ENCODE measurements at regions not wholly inside any gene's neighbourhood (a gene's known extent, or its start where the extent isn't known, plus 50 kb on each side); places are given as distances from the start of the nearest gene placed in this dataset.

DNA sequence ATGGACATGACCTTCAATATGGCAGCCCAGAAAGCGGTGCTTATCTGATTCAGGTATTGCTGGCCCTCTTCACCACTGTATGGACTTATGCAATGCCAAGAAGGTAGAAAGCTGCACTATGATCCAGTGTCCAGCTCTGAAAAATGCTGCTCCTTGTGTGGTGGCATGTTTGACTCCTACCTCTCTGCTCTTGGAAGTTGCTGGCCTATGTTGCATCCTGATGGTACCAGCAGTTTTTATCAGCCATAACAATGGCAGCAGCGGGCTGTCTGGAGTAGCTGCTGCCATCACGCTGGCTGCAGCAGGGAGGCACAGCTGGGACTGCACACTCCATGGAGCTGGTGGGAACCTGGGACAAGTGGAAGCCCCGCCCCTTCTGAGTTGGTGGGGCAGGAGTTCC, 53.1 kb upstream of the MED9 start (continued):
- TF ChIP-seq ZBTB1 (tag by site-specific recombination; IDR thresholded peaks at IDR 0.05) (no peak), ZBTB20 (tag by site-specific recombination; IDR thresholded peaks at IDR 0.05) (no peak)

DNA sequence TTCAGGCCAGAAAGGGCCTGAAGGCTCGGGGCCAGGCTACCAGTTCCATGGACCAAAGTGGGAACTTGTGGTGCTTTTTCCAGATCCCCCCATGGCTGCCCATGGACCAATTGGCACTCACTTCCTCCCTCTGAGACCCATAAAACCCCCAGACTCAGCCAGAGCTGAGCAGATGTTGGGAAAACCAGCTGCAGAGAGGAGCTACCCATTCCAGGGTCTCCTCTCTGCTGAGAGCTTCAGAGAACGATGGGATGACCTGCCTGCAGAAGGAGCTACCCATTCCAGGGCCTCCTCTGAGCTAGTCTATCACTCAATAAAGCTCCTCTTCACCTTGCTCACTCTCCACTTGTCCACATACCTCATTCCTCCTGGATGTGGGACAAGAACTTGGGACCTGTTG, 52.2 kb upstream of the MED9 start:
- Histone ChIP-seq H3K27ac (ENCODE audit: extremely low read depth, low read depth, low read length) (no peak overlapping the region), H3K36me3 (ENCODE audit: control insufficient read depth in 2 of 2, insufficient read depth in 1 of 2, low read length in 2 of 2) (no peaks in the 10 kb centered on the region), H3K4me3 (ENCODE audit: low read depth, low read length) (no peak overlapping the region), H3K4me1 (ENCODE audit: control insufficient read depth, insufficient read depth, low read length) (no peaks in the 10 kb centered on the region), H3K9me3 (ENCODE audit: control insufficient read depth, insufficient read depth, low read depth, low read length) (no peaks in the 10 kb centered on the region)
- ChIA-PET CTCF (interaction anchor here (0.8 to 1.6 kb wide), 3 partner anchors 11 to 143 kb away, joined by 3 to 5 read pairs (median 5); no protein-coding TSS in a partner anchor), POLR2A (no interaction called here)
- peak; percentile 65 for TF ChIP-seq SCRT2 (tag by site-specific recombination; IDR thresholded peaks at IDR 0.05)
- no peak for TF ChIP-seq ZNF350 (tag by site-specific recombination; IDR thresholded peaks at IDR 0.05)
- peak; percentile 82 for TF ChIP-seq SETDB1 (IDR thresholded peaks at IDR 0.05; ENCODE audit: insufficient read length, low read length)
- no peak for TF ChIP-seq ZSCAN16 (tag by site-specific recombination; IDR thresholded peaks at IDR 0.05)
- TF ChIP-seq, protein P1, sequence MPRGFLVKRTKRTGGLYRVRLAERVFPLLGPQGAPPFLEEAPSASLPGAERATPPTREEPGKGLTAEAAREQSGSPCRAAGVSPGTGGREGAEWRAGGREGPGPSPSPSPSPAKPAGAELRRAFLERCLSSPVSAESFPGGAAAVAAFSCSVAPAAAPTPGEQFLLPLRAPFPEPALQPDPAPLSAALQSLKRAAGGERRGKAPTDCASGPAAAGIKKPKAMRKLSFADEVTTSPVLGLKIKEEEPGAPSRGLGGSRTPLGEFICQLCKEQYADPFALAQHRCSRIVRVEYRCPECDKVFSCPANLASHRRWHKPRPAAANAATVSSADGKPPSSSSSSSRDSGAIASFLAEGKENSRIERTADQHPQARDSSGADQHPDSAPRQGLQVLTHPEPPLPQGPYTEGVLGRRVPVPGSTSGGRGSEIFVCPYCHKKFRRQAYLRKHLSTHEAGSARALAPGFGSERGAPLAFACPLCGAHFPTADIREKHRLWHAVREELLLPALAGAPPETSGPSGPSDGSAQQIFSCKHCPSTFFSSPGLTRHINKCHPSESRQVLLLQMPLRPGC (tag by site-specific recombination; IDR thresholded peaks at IDR 0.05), result no peak
- TF ChIP-seq ZNF596 (tag by site-specific recombination; IDR thresholded peaks at IDR 0.05), result no peak
- no peak for TF ChIP-seq ZNF558 (tag by site-specific recombination; IDR thresholded peaks at IDR 0.05)
- TF ChIP-seq ZNF341 (tag by site-specific recombination; IDR thresholded peaks at IDR 0.05; ENCODE audit: low read depth), result no peak
- TF ChIP-seq, protein P2, sequence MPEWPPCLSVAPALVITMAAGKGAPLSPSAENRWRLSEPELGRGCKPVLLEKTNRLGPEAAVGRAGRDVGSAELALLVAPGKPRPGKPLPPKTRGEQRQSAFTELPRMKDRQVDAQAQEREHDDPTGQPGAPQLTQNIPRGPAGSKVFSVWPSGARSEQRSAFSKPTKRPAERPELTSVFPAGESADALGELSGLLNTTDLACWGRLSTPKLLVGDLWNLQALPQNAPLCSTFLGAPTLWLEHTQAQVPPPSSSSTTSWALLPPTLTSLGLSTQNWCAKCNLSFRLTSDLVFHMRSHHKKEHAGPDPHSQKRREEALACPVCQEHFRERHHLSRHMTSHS (tag by site-specific recombination; IDR thresholded peaks at IDR 0.05), result no peak
- TF ChIP-seq SCRT1 (tag by site-specific recombination; IDR thresholded peaks at IDR 0.05; ENCODE audit: borderline replicate concordance), result peak; percentile 37; the same call in 1 of the 2 replicates
- TF ChIP-seq ZNF311 (tag by site-specific recombination; IDR thresholded peaks at IDR 0.05; ENCODE audit: borderline replicate concordance), result no peak
- TF ChIP-seq ZIC2 (tag by site-specific recombination; IDR thresholded peaks at IDR 0.05), result no peak
- no peak for TF ChIP-seq ZNF701 (tag by site-specific recombination; IDR thresholded peaks at IDR 0.05)
- TF ChIP-seq, protein P3, sequence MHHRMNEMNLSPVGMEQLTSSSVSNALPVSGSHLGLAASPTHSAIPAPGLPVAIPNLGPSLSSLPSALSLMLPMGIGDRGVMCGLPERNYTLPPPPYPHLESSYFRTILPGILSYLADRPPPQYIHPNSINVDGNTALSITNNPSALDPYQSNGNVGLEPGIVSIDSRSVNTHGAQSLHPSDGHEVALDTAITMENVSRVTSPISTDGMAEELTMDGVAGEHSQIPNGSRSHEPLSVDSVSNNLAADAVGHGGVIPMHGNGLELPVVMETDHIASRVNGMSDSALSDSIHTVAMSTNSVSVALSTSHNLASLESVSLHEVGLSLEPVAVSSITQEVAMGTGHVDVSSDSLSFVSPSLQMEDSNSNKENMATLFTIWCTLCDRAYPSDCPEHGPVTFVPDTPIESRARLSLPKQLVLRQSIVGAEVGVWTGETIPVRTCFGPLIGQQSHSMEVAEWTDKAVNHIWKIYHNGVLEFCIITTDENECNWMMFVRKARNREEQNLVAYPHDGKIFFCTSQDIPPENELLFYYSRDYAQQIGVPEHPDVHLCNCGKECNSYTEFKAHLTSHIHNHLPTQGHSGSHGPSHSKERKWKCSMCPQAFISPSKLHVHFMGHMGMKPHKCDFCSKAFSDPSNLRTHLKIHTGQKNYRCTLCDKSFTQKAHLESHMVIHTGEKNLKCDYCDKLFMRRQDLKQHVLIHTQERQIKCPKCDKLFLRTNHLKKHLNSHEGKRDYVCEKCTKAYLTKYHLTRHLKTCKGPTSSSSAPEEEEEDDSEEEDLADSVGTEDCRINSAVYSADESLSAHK (tag by site-specific recombination; IDR thresholded peaks at IDR 0.05), result no peak
- TF ChIP-seq, protein P4, sequence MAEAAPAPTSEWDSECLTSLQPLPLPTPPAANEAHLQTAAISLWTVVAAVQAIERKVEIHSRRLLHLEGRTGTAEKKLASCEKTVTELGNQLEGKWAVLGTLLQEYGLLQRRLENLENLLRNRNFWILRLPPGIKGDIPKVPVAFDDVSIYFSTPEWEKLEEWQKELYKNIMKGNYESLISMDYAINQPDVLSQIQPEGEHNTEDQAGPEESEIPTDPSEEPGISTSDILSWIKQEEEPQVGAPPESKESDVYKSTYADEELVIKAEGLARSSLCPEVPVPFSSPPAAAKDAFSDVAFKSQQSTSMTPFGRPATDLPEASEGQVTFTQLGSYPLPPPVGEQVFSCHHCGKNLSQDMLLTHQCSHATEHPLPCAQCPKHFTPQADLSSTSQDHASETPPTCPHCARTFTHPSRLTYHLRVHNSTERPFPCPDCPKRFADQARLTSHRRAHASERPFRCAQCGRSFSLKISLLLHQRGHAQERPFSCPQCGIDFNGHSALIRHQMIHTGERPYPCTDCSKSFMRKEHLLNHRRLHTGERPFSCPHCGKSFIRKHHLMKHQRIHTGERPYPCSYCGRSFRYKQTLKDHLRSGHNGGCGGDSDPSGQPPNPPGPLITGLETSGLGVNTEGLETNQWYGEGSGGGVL (tag by site-specific recombination; IDR thresholded peaks at IDR 0.05), result no peak

DNA sequence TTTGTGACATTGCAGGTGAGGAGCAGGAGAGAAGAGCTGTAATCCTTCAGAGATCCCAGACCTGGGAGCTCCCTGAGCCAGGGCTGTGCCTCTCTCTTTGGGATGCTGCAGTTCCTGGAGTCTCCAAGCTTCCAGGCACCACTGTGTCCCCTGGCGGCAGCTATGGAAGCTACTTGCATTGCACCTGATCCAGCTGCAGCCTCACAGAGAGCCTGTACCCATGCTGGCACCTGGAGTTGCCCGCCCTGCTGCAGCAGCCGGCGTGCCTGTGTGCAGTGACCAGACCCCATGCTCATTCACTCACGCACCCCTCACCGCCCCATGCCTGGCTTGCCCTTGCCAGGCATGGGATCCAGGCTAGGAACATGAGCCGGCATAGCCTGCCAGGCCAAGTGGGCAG, 51.8 kb upstream of the MED9 start:
- no peaks in the 10 kb centered on the region for H3K36me3 ChIP-seq (ENCODE audit: control insufficient read depth in 2 of 2, insufficient read depth in 1 of 2, low read length in 2 of 2)
- CTCF ChIA-PET, result interaction anchor here (0.8 kb wide), 1 partner anchor 72 kb away, joined by 5 read pairs; no protein-coding TSS in a partner anchor
- no peak overlapping the region for H3K27ac ChIP-seq (ENCODE audit: extremely low read depth, low read depth, low read length)
- H3K4me3 ChIP-seq (ENCODE audit: low read depth, low read length), result no peak overlapping the region
- H3K9me3 ChIP-seq (ENCODE audit: control insufficient read depth, insufficient read depth, low read depth, low read length), result no peaks in the 10 kb centered on the region
- TF ChIP-seq, protein P5, sequence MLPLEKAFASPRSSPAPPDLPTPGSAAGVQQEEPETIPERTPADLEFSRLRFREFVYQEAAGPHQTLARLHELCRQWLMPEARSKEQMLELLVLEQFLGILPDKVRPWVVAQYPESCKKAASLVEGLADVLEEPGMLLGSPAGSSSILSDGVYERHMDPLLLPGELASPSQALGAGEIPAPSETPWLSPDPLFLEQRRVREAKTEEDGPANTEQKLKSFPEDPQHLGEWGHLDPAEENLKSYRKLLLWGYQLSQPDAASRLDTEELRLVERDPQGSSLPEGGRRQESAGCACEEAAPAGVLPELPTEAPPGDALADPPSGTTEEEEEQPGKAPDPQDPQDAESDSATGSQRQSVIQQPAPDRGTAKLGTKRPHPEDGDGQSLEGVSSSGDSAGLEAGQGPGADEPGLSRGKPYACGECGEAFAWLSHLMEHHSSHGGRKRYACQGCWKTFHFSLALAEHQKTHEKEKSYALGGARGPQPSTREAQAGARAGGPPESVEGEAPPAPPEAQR (tag by site-specific recombination; IDR thresholded peaks at IDR 0.05), result no peak
- TF ChIP-seq ZNF600 (tag by site-specific recombination; IDR thresholded peaks at IDR 0.05), result no peak
- no peaks in the 10 kb centered on the region for H3K4me1 ChIP-seq (ENCODE audit: control insufficient read depth, insufficient read depth, low read length)
- POLR2A ChIA-PET, result no interaction called here
